GM23338 (cell line): ENCODE measurements at regions not wholly inside any gene's neighbourhood (a gene's known extent, or its start where the extent isn't known, plus 50 kb on each side); places are given as distances from the start of the nearest gene placed in this dataset.

Experiments used
- ATAC-seq: fragments of 200-7000 bp; cut with Tn5 transposase; 3 replicates; pipeline ENCODE4 v1.9.1; 2020
- DNase-seq: peaks from one replicate; pipeline ENCODE4 v3.0.0-alpha.2; 2015; ENCODE audit warnings: low spot score
- H2AFZ ChIP-seq: fragments of 200-600 bp; sonication (generic); 2 replicates; pipeline ENCODE4 v1.8.0; 2016; ENCODE audit warnings: antibody characterized with exemption, mild to moderate bottlenecking, moderate library complexity
- H3F3A ChIP-seq: fragments of 200-600 bp; sonication (generic); replicated peaks from 2 replicates; pipeline ENCODE4 v1.8.0; 2017; ENCODE audit warnings: antibody characterized with exemption, mixed run types, low read depth
- H3K27ac ChIP-seq: fragments of 200-600 bp; sonication (generic); 2 replicates; pipeline ENCODE4 v1.6.1; 2016; ENCODE audit warnings: low read depth
- H3K27me3 ChIP-seq: fragments of 200-600 bp; sonication (generic); 2 replicates; pipeline ENCODE4 v1.8.0; 2016; ENCODE audit warnings: mild to moderate bottlenecking, mixed run types, moderate library complexity; ENCODE audit not compliant: insufficient read depth
- H3K36me3 ChIP-seq: fragments of 200-600 bp; sonication (generic); 2 replicates; pipeline ENCODE4 v1.8.0; 2016; ENCODE audit warnings: mild to moderate bottlenecking; ENCODE audit not compliant: insufficient read depth
- H3K4me1 ChIP-seq: fragments of 200-600 bp; sonication (generic); 2 replicates; pipeline ENCODE4 v1.8.0; 2016; ENCODE audit warnings: mild to moderate bottlenecking, moderate library complexity; ENCODE audit not compliant: insufficient read depth
- H3K4me2 ChIP-seq: fragments of 200-600 bp; sonication (generic); 2 replicates; pipeline ENCODE4 v1.7.1; 2017; ENCODE audit warnings: mixed run types
- H3K4me3 ChIP-seq: fragments of 200-600 bp; sonication (generic); 2 replicates; pipeline ENCODE4 v1.6.1; 2016; ENCODE audit warnings: mixed run types
- H3K79me2 ChIP-seq: fragments of 200-600 bp; sonication (generic); replicated peaks from 2 replicates; pipeline ENCODE4 v1.8.0; 2017; ENCODE audit warnings: mild to moderate bottlenecking; ENCODE audit not compliant: insufficient read depth
- H3K9me2 ChIP-seq: fragments of 200-600 bp; sonication (generic); 2 replicates; pipeline ENCODE4 v1.8.0; 2017; ENCODE audit not compliant: insufficient read depth
- H4K20me1 ChIP-seq: fragments of 200-600 bp; sonication (generic); replicated peaks from 2 replicates; pipeline ENCODE4 v1.8.0; 2017; ENCODE audit warnings: mild to moderate bottlenecking; ENCODE audit not compliant: insufficient read depth
- H3K27ac Mint-ChIP-seq: 2 replicates; pipeline ENCODE4 v1.8.0; 2020; ENCODE audit warnings: inconsistent platforms, mild to moderate bottlenecking, moderate library complexity, mixed read lengths
- H3K27me3 Mint-ChIP-seq: 3 replicates; pipeline ENCODE4 v1.8.0; 2022; ENCODE audit warnings: low read depth, mild to moderate bottlenecking, moderate library complexity, mixed read lengths, inconsistent platforms; ENCODE audit not compliant: insufficient read depth, poor library complexity
- H3K36me3 Mint-ChIP-seq: 3 replicates; pipeline ENCODE4 v1.8.0; 2021; ENCODE audit warnings: low read depth, mild to moderate bottlenecking, inconsistent platforms, moderate library complexity, mixed read lengths
- H3K4me1 Mint-ChIP-seq: 3 replicates; pipeline ENCODE4 v1.8.0; 2020; ENCODE audit warnings: mild to moderate bottlenecking, inconsistent platforms, mixed read lengths
- H3K4me3 Mint-ChIP-seq: 3 replicates; pipeline ENCODE4 v1.8.0; 2021; ENCODE audit warnings: moderate library complexity, mild to moderate bottlenecking, inconsistent platforms, mixed read lengths
- H3K9me3 Mint-ChIP-seq: 3 replicates; pipeline ENCODE4 v1.8.0; 2020; ENCODE audit warnings: moderate library complexity, mild to moderate bottlenecking, inconsistent platforms, mixed read lengths
- CREB1 ChIP-seq: fragments of 250-450 bp; sonication (Bioruptor Pico); IDR thresholded peaks from 2 replicates; pipeline ENCODE4 v1.5.0; 2020; ENCODE audit warnings: low read depth, mild to moderate bottlenecking, moderate library complexity
- CTCF ChIP-seq, 2 experiments: fragments of 200-600 bp in 1 of 2; sonication (generic) in 1 of 2; conservative IDR thresholded peaks; 2 replicates each; pipeline versions ENCODE4 v1.5.1 to v1.6.1; 2016 to 2017; ENCODE audit warnings: antibody characterized with exemption in 2 of 2, low read depth in 2 of 2, mild to moderate bottlenecking in 2 of 2, moderate library complexity in 1 of 2
- EZH2 ChIP-seq: fragments of 200-600 bp; sonication (generic); IDR thresholded peaks from one replicate; pipeline ENCODE4 v1.8.0; 2017; ENCODE audit warnings: antibody characterized with exemption, mild to moderate bottlenecking, low read depth; ENCODE audit not compliant: unreplicated experiment
- EZH2phosphoT487 ChIP-seq: fragments of 200-600 bp; sonication (generic); IDR thresholded peaks from one replicate; pipeline ENCODE4 v1.8.1; 2018; ENCODE audit warnings: antibody characterized with exemption; ENCODE audit not compliant: unreplicated experiment
- JUNB ChIP-seq: IDR thresholded peaks from one replicate; pipeline ENCODE4 v1.6.1; 2016; ENCODE audit warnings: antibody characterized with exemption; ENCODE audit not compliant: unreplicated experiment
- NANOG ChIP-seq: IDR thresholded peaks from 2 replicates; pipeline ENCODE4 v1.6.1; 2016; ENCODE audit warnings: antibody characterized with exemption, borderline replicate concordance
- POLR2AphosphoS5 ChIP-seq: IDR thresholded peaks from 2 replicates; pipeline ENCODE4 v1.6.1; 2016; ENCODE audit warnings: antibody characterized with exemption, low read depth
- STAT1 ChIP-seq: IDR thresholded peaks from one replicate; pipeline ENCODE4 v1.6.1; 2016; ENCODE audit warnings: antibody characterized with exemption; ENCODE audit not compliant: unreplicated experiment
- ZNF114 ChIP-seq: fragments of 250-450 bp; sonication (Bioruptor Pico); IDR thresholded peaks from 2 replicates; pipeline ENCODE4 v1.5.0; 2020; ENCODE audit warnings: mild to moderate bottlenecking, moderate library complexity
- ZNF331 ChIP-seq: fragments of 250-450 bp; sonication (Bioruptor Pico); IDR thresholded peaks from 2 replicates; pipeline ENCODE4 v1.5.0; 2020; ENCODE audit warnings: low read depth, mild to moderate bottlenecking, moderate library complexity
- TF ChIP-seq, protein P1 (sequence below): IDR thresholded peaks from one replicate; pipeline ENCODE4 v1.6.1; 2018; ENCODE audit warnings: antibody characterized with exemption; ENCODE audit not compliant: unreplicated experiment
- TF ChIP-seq, protein P2 (sequence below): IDR thresholded peaks from 2 replicates; pipeline ENCODE4 v1.6.1; 2016; ENCODE audit warnings: antibody characterized with exemption

DNA sequence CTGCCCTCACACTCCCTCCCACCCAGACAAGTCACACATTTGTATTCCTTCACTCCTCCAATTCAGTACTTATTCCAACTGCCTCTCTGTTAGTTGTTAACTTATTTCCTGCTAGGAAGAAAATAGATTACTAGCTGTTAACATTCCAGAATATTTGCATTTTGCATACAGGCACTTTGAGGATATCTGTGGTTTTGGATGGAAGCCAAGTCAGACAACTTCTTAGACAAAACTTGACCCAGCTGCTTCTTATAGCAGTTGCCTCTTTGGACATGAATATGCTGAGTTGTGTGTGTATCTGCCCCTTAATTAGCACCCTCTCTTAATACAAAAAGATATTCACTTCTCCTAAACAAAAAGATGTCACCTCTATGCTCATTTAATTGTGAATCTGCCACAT lies 1280.6 kb upstream of the ACO1 start:
- no peaks in the 10 kb centered on the region for H3K27me3 ChIP-seq
- no peak for ATAC-seq

GRCh38 chr9:31104249-31104648 lies 1280.2 kb upstream of the ACO1 start:
- Histone ChIP-seq H3K27me3 (no peaks in the 10 kb centered on the region), H3K4me2 (no peak overlapping the region), H3F3A (no peaks in the 10 kb centered on the region), H3K4me1 (no peaks in the 10 kb centered on the region), H4K20me1 (no peaks in the 10 kb centered on the region), H2AFZ (no peak overlapping the region), H3K27ac (no peak overlapping the region), H3K4me3 (no peak overlapping the region), H3K36me3 (no peaks in the 10 kb centered on the region), H3K79me2 (no peaks in the 10 kb centered on the region), H3K9me2 (no peaks in the 10 kb centered on the region)
- H3K27ac Mint-ChIP-seq, result no peak overlapping the region
- H3K36me3 Mint-ChIP-seq, result no peaks in the 10 kb centered on the region
- DNase-seq, result no peak
- ATAC-seq, result no peak
- peaks cover 2% of the 10 kb centered on the region for H3K27me3 Mint-ChIP-seq
- no peaks in the 10 kb centered on the region; the same call in 2 of the 3 replicates for H3K4me1 Mint-ChIP-seq
- no peak overlapping the region for H3K4me3 Mint-ChIP-seq
- no peaks in the 10 kb centered on the region for H3K9me3 Mint-ChIP-seq
- TF ChIP-seq, protein P1, sequence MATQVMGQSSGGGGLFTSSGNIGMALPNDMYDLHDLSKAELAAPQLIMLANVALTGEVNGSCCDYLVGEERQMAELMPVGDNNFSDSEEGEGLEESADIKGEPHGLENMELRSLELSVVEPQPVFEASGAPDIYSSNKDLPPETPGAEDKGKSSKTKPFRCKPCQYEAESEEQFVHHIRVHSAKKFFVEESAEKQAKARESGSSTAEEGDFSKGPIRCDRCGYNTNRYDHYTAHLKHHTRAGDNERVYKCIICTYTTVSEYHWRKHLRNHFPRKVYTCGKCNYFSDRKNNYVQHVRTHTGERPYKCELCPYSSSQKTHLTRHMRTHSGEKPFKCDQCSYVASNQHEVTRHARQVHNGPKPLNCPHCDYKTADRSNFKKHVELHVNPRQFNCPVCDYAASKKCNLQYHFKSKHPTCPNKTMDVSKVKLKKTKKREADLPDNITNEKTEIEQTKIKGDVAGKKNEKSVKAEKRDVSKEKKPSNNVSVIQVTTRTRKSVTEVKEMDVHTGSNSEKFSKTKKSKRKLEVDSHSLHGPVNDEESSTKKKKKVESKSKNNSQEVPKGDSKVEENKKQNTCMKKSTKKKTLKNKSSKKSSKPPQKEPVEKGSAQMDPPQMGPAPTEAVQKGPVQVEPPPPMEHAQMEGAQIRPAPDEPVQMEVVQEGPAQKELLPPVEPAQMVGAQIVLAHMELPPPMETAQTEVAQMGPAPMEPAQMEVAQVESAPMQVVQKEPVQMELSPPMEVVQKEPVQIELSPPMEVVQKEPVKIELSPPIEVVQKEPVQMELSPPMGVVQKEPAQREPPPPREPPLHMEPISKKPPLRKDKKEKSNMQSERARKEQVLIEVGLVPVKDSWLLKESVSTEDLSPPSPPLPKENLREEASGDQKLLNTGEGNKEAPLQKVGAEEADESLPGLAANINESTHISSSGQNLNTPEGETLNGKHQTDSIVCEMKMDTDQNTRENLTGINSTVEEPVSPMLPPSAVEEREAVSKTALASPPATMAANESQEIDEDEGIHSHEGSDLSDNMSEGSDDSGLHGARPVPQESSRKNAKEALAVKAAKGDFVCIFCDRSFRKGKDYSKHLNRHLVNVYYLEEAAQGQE, result no peak
- no peak for TF ChIP-seq POLR2AphosphoS5
- TF ChIP-seq NANOG, result no peak
- no peak for TF ChIP-seq EZH2
- no peak for TF ChIP-seq CTCF (conservative IDR thresholded peaks at IDR 0.05; ENCODE audit: low read depth in 2 of 2)
- no peak for TF ChIP-seq EZH2phosphoT487
- no peak for TF ChIP-seq CREB1 (CRISPR knock-in tag)
- TF ChIP-seq ZNF114 (CRISPR knock-in tag), result no peak

More for the DNA sequence above, 1280.6 kb upstream of the ACO1 start:
- no peak for TF ChIP-seq CREB1 (CRISPR knock-in tag)
- TF ChIP-seq STAT1, result no peak
- TF ChIP-seq CTCF (conservative IDR thresholded peaks at IDR 0.05; ENCODE audit: low read depth in 2 of 2), result no peak
- TF ChIP-seq POLR2AphosphoS5, result no peak
- no peak for TF ChIP-seq EZH2phosphoT487
- TF ChIP-seq EZH2, result no peak
- no peak for TF ChIP-seq ZNF114 (CRISPR knock-in tag)
- TF ChIP-seq ZNF331, result no peak
- TF ChIP-seq, protein P2, sequence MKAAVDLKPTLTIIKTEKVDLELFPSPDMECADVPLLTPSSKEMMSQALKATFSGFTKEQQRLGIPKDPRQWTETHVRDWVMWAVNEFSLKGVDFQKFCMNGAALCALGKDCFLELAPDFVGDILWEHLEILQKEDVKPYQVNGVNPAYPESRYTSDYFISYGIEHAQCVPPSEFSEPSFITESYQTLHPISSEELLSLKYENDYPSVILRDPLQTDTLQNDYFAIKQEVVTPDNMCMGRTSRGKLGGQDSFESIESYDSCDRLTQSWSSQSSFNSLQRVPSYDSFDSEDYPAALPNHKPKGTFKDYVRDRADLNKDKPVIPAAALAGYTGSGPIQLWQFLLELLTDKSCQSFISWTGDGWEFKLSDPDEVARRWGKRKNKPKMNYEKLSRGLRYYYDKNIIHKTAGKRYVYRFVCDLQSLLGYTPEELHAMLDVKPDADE, result no peak
- TF ChIP-seq JUNB, result no peak
- TF ChIP-seq NANOG, result no peak
- Histone ChIP-seq H4K20me1 (no peaks in the 10 kb centered on the region), H3K79me2 (no peaks in the 10 kb centered on the region), H3K4me3 (no peak overlapping the region), H3K36me3 (no peaks in the 10 kb centered on the region), H3F3A (no peaks in the 10 kb centered on the region), H3K4me2 (no peak overlapping the region), H3K4me1 (no peaks in the 10 kb centered on the region), H3K9me2 (no peaks in the 10 kb centered on the region), H3K27ac (no peak overlapping the region), H2AFZ (no peak overlapping the region)
- H3K27ac Mint-ChIP-seq, result no peak overlapping the region
- no peaks in the 10 kb centered on the region; the same call in 2 of the 3 replicates for H3K4me1 Mint-ChIP-seq
- no peaks in the 10 kb centered on the region for H3K9me3 Mint-ChIP-seq
- H3K36me3 Mint-ChIP-seq, result no peaks in the 10 kb centered on the region
- H3K4me3 Mint-ChIP-seq, result no peak overlapping the region
- peaks cover 2% of the 10 kb centered on the region for H3K27me3 Mint-ChIP-seq
- DNase-seq, result no peak
